Keratinocyte (primary cell): ENCODE measurements at regions not wholly inside any gene's neighbourhood (a gene's known extent, or its start where the extent isn't known, plus 50 kb on each side); places are given as distances from the start of the nearest gene placed in this dataset.

Experiments used
- DNase-seq: peaks from one replicate; pipeline ENCODE4 v3.0.0-alpha.2; 2011; ENCODE audit warnings: low read depth, missing footprints, low spot score
- FAIRE-seq: peaks from 2 replicates; lab custom pipeline; 2011; peaks lifted over from hg19 to GRCh38; lab: Jason Lieb, UNC
- H2AFZ ChIP-seq: 2 replicates; pipeline ENCODE4 v1.6.0; 2012; ENCODE audit warnings: low read length, control low read depth, inconsistent platforms; ENCODE audit not compliant: control insufficient read depth
- H3K27ac ChIP-seq: 2 replicates; pipeline ENCODE4 v1.5.1; 2011; ENCODE audit warnings: low read length; ENCODE audit not compliant: control insufficient read depth, insufficient read depth
- H3K27me3 ChIP-seq: 3 replicates; pipeline ENCODE4 v1.6.0; 2011; ENCODE audit warnings: low read length; ENCODE audit not compliant: control insufficient read depth, insufficient read depth; ENCODE audit errors: extremely low read depth
- H3K36me3 ChIP-seq, 2 experiments: 2 replicates in 1 of 2; 3 replicates in 1 of 2; pipeline ENCODE4 v1.5.1; 2011; ENCODE audit warnings: low read length in 2 of 2, mild to moderate bottlenecking in 1 of 2; ENCODE audit not compliant: control insufficient read depth in 2 of 2, insufficient read depth in 2 of 2; ENCODE audit errors: extremely low read depth in 1 of 2
- H3K4me1 ChIP-seq: 3 replicates; pipeline ENCODE4 v1.5.1; 2011; ENCODE audit warnings: low read length; ENCODE audit not compliant: control insufficient read depth, insufficient read depth; ENCODE audit errors: extremely low read depth
- H3K4me2 ChIP-seq: 3 replicates; pipeline ENCODE4 v1.6.0; 2011; ENCODE audit warnings: low read depth, low read length; ENCODE audit not compliant: control insufficient read depth, insufficient read depth; ENCODE audit errors: extremely low read depth
- H3K4me3 ChIP-seq, 3 experiments: fragments of 200-600 bp in 1 of 3; sonication (generic) in 1 of 3; 2 replicates in 2 of 3; 3 replicates in 1 of 3; pipeline ENCODE4 v1.5.1; 2011 to 2016; ENCODE audit warnings: low read length in 3 of 3, mild to moderate bottlenecking in 3 of 3, control low read depth in 2 of 3, inconsistent platforms in 1 of 3, low read depth in 1 of 3, mixed read lengths in 1 of 3, mixed run types in 1 of 3, moderate library complexity in 1 of 3; ENCODE audit not compliant: control insufficient read depth in 2 of 3, insufficient read depth in 2 of 3; ENCODE audit errors: extremely low read depth in 1 of 3
- H3K79me2 ChIP-seq: 2 replicates; pipeline ENCODE4 v1.6.0; 2012; ENCODE audit warnings: low read length; ENCODE audit not compliant: control insufficient read depth, insufficient read depth
- H3K9ac ChIP-seq: 3 replicates; pipeline ENCODE4 v1.6.0; 2011; ENCODE audit warnings: low read length; ENCODE audit not compliant: control insufficient read depth, insufficient read depth; ENCODE audit errors: extremely low read depth
- H3K9me1 ChIP-seq: 3 replicates; pipeline ENCODE4 v1.6.0; 2011; ENCODE audit warnings: low read length; ENCODE audit not compliant: control insufficient read depth, insufficient read depth; ENCODE audit errors: extremely low read depth
- H3K9me3 ChIP-seq: 2 replicates; pipeline ENCODE4 v1.5.1; 2012; ENCODE audit warnings: low read depth, low read length; ENCODE audit not compliant: control insufficient read depth
- H4K20me1 ChIP-seq: 3 replicates; pipeline ENCODE4 v1.6.0; 2011; ENCODE audit warnings: low read length; ENCODE audit not compliant: control insufficient read depth, insufficient read depth; ENCODE audit errors: extremely low read depth
- EZH2 ChIP-seq: IDR thresholded peaks from one replicate; pipeline ENCODE4 v1.6.1; 2012; ENCODE audit warnings: inconsistent platforms, mild to moderate bottlenecking, low read length, moderate library complexity
- dilution Hi-C: fragments of 300-500 bp; cut with MboI; formaldehyde crosslinking; loops from one replicate; pipeline ENCODE4 v1.7.0; 2020; ENCODE audit warnings: low sequenced_read_pairs; ENCODE audit not compliant: extremely low pct_ligation_motif_present
- TF ChIP-seq, protein P1 (sequence below), 3 experiments: IDR thresholded peaks in 1 of 3; conservative IDR thresholded peaks in 1 of 3; optimal IDR thresholded peaks in 1 of 3; 2 replicates in 2 of 3; 3 replicates in 1 of 3; pipeline versions ENCODE3 to v1.5.1; 2011; ENCODE audit warnings: low read length in 3 of 3, mild to moderate bottlenecking in 3 of 3, moderate library complexity in 2 of 3, control low read depth in 1 of 3, inconsistent platforms in 1 of 3; ENCODE audit not compliant: insufficient read depth in 2 of 3; ENCODE audit errors: extremely low read depth in 1 of 3

DNA sequence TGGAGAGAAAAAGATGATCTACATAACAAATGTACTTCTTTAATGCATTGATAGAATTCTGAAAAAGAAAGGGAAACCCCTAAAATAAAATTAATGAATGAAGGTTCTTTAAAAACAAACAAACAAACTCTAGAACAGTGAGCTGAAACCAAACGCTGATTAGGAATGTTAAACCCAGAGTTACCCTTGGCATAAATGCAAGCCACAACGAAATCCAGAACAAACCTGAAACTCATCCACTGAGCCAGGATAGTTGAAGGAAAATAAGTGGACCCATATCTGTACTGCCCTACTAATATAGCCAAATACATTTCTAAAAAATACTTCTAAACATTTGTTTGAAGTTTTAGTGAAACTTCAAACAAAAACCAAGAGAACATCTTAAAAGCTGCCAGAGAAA, 505.3 kb downstream of the TTLL7 start:
- Histone ChIP-seq H3K9me1 (no peaks in the 10 kb centered on the region), H3K27me3 (no peaks in the 10 kb centered on the region), H3K9ac (no peak overlapping the region), H3K36me3 (no peaks in the 10 kb centered on the region), H2AFZ (no peak overlapping the region), H3K9me3 (no peaks in the 10 kb centered on the region), H3K79me2 (no peaks in the 10 kb centered on the region), H3K4me1 (no peaks in the 10 kb centered on the region), H4K20me1 (no peaks in the 10 kb centered on the region), H3K27ac (no peak overlapping the region), H3K4me3 (no peak overlapping the region), H3K4me2 (no peak overlapping the region)
- FAIRE-seq (no peak), DNase-seq (no peak)
- dilution Hi-C loops, result no loop called here
- TF ChIP-seq, protein P1, sequence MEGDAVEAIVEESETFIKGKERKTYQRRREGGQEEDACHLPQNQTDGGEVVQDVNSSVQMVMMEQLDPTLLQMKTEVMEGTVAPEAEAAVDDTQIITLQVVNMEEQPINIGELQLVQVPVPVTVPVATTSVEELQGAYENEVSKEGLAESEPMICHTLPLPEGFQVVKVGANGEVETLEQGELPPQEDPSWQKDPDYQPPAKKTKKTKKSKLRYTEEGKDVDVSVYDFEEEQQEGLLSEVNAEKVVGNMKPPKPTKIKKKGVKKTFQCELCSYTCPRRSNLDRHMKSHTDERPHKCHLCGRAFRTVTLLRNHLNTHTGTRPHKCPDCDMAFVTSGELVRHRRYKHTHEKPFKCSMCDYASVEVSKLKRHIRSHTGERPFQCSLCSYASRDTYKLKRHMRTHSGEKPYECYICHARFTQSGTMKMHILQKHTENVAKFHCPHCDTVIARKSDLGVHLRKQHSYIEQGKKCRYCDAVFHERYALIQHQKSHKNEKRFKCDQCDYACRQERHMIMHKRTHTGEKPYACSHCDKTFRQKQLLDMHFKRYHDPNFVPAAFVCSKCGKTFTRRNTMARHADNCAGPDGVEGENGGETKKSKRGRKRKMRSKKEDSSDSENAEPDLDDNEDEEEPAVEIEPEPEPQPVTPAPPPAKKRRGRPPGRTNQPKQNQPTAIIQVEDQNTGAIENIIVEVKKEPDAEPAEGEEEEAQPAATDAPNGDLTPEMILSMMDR (optimal IDR thresholded peaks at IDR 0.05 in 1 of 3, IDR thresholded peaks at IDR 0.05 in 1 of 3, conservative IDR thresholded peaks at IDR 0.05 in 1 of 3; ENCODE audit: extremely low read depth in 1 of 3, insufficient read depth in 2 of 3, low read length in 3 of 3), result no peak
- no peak for TF ChIP-seq EZH2

DNA sequence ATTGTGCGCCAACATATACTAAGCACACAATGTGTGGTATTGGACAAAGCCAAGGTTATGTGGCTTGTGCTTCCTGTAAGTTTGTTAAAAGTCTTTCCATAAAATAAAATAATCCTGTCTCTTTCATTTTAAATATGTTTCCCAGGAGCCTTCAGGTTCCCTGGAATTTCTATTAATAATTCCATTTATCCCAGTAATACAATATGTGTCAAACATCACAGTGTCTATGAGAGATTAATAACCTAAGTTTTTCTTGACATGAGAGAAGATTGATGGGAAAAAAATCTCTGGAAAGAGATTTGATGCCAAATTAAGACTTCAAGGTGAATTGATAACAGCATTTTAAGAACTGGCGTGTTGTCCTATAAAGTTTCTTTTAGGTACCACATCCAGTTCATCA, 507.0 kb downstream of the TTLL7 start:
- Histone ChIP-seq H3K9me1 (no peaks in the 10 kb centered on the region), H3K4me3 (no peak overlapping the region), H3K4me2 (no peak overlapping the region), H3K79me2 (no peaks in the 10 kb centered on the region), H3K9ac (no peak overlapping the region), H3K9me3 (no peaks in the 10 kb centered on the region), H3K4me1 (no peaks in the 10 kb centered on the region), H3K27ac (no peak overlapping the region), H2AFZ (no peak overlapping the region), H3K27me3 (no peaks in the 10 kb centered on the region), H4K20me1 (no peaks in the 10 kb centered on the region), H3K36me3 (no peaks in the 10 kb centered on the region)
- no peak for DNase-seq
- FAIRE-seq, result no peak
- dilution Hi-C loops, result no loop called here
- TF ChIP-seq EZH2, result no peak
- TF ChIP-seq, protein P1 (optimal IDR thresholded peaks at IDR 0.05 in 1 of 3, IDR thresholded peaks at IDR 0.05 in 1 of 3, conservative IDR thresholded peaks at IDR 0.05 in 1 of 3; ENCODE audit: extremely low read depth in 1 of 3, insufficient read depth in 2 of 3, low read length in 3 of 3), result no peak
